ENCODE measurements at regions not wholly inside any gene's neighbourhood (a gene's known extent, or its start where the extent isn't known, plus 50 kb on each side); places are given as distances from the start of the nearest gene placed in this dataset.

DNA sequence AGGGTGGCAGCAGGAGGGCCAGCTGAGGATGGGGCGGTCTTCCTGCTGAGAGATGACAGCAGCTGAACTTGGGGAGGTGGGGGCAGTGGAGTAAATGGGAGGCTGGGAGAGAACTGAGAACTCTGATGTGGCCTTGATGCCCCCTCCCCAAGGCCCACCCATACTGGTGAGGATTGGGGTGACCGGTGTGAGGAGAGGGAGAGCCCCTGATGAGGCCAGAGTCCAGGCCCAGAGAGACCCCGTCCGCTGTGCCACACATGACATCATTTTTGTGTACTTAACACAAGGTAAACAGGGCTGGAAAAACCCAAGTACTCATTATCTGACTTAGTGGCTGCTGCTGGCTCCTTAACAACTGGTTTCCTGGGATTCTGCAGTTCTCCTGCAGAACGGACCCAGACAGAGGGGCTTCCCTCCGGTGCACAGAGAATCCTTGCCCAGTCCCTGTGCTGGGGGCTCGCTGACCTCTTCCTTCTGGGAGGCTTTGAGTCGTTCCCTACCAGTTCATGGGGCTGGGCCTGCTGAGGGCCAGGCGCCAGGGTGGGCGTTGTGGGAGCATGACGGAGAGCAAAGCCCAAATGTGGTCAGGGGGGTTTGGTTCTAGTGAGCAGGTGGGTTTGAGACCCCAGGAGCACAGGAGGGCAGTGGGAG, 207.6 kb downstream of the RAB11FIP4 start:
- H3K4me1 ChIP-seq (ENCODE audit: insufficient read depth) = no peaks in the 10 kb centered on the region
- no peak for DNase-seq (ENCODE audit: extremely low spot score)
- 72% methylated on average over 11 of the region's 11 CpGs for WGBS
- H3K36me3 ChIP-seq (ENCODE audit: insufficient read depth) = no peaks in the 10 kb centered on the region
- no peak overlapping the region for H3K4me3 ChIP-seq (ENCODE audit: low read depth, low read length)
- H3K27ac ChIP-seq (ENCODE audit: low read depth) = no peak overlapping the region

DNA sequence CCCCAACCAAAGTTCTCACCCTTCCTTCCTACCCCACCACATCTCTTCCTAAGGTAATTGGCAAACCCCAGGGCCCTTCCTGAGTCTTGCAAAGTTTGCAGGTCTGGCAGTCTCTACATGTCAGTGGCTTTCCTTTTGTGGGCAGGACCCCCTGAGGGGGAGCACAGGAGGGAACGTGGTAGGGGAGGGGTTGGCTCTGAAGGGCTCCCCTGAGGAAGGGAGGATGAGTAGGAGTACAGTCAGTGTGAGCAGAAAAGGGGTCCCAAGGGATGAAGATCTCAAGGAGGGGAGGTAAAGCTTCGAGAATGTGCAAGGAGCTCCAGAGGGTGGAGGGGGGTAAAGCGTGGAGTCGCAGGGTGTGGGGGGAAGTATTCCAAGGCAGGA, 206.9 kb downstream of the RAB11FIP4 start:
- WGBS = 74% methylated on average over 4 of the region's 4 CpGs
- Histone ChIP-seq H3K36me3 (ENCODE audit: insufficient read depth) (no peaks in the 10 kb centered on the region), H3K4me1 (ENCODE audit: insufficient read depth) (no peaks in the 10 kb centered on the region), H3K27ac (ENCODE audit: low read depth) (no peak overlapping the region), H3K4me3 (ENCODE audit: low read depth, low read length) (no peak overlapping the region)
- DNase-seq (ENCODE audit: extremely low spot score) = no peak

DNA sequence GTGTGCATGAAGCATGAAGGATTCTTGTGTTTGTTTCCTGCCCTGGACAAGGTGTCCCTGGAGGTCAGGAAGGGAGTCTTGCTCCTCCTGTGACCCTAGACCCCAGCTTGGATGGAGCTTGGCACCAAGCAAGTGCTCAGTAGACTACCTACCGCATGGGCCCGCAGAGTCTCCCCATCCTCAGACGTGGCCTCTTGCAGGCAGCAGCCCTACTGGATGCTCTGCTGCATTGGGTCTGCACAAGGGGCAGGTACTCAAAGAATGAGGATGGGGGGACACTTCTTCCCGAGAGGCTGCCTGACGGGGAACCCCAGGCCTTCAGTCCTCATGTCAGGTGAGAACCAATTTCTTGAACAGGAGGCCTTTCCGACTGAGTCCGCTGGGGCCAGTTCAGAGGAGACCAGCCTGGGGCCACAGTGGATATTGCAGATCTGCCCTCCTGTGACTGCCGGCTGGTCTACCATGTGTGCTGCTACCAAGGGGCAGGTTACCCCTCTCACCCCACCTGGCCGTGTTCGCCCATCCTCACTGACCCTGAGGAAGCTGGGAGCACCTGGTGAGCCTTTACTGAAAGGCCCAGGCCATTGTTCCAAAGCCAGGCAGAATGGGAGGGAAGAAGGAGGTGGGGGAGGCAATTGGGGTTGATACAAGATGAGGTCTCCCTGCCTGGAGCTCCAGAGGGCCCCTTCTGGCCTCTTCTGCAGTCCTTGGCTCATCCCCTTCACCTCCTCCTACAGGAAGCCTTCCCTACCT, 206.3 kb downstream of the RAB11FIP4 start:
- WGBS = 97% methylated on average over 10 of the region's 10 CpGs
- no peak overlapping the region for H3K27ac ChIP-seq (ENCODE audit: low read depth)
- no peak for DNase-seq (ENCODE audit: extremely low spot score)
- H3K36me3 ChIP-seq (ENCODE audit: insufficient read depth) = no peaks in the 10 kb centered on the region
- H3K4me3 ChIP-seq (ENCODE audit: low read depth, low read length) = no peak overlapping the region
- H3K4me1 ChIP-seq (ENCODE audit: insufficient read depth) = no peaks in the 10 kb centered on the region

DNA sequence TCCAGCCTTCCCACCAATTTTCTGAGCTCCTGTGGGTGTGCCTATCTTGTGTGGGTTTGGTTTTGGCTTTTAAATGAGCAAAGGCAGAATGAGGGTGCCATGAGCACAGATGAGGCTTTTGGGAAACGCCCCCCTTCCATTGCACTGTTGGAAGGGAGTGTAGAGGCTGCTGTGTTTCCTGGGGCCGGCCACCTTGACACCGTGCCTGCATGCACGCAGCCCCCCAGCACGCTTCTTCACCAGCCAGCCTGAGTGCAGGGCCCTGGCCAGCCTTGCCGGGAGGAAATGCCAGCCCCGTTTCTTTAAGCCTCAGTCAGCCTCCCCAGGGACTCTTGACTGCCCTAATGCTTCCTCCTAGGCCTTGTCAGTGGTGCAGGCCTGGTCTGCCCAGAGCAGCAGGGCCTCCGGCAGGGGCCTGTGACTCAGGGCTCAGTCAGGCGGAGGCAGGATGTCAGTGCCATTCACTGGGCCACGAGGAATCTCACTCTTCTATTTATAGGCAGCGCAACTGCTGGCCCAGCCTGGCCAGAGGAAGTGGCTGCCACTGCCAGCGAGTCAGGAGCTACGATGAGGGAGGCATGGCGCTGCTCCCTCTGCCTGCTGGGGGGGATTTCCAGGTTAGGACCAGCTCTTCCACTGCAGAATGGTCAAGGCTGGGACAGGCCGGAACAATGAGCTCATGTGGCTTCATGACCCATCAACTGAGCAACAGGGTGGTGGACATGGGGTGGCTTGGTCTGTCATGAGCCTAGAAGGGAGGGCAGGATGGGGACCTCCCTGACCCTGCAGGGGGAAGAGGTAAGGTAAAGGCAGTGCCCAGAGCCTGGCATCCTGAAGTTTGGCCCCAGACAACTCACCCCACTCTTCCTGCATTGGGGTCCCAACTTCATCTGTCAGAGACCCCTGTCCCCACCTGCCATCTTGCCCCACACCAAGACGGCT, 205.2 kb downstream of the RAB11FIP4 start:
- no peak overlapping the region for H3K4me3 ChIP-seq (ENCODE audit: low read depth, low read length)
- H3K4me1 ChIP-seq (ENCODE audit: insufficient read depth) = no peaks in the 10 kb centered on the region
- no peaks in the 10 kb centered on the region for H3K36me3 ChIP-seq (ENCODE audit: insufficient read depth)
- no peak for DNase-seq (ENCODE audit: extremely low spot score)
- H3K27ac ChIP-seq (ENCODE audit: low read depth) = no peak overlapping the region
- 40% methylated on average over 16 of the region's 16 CpGs for WGBS

DNA sequence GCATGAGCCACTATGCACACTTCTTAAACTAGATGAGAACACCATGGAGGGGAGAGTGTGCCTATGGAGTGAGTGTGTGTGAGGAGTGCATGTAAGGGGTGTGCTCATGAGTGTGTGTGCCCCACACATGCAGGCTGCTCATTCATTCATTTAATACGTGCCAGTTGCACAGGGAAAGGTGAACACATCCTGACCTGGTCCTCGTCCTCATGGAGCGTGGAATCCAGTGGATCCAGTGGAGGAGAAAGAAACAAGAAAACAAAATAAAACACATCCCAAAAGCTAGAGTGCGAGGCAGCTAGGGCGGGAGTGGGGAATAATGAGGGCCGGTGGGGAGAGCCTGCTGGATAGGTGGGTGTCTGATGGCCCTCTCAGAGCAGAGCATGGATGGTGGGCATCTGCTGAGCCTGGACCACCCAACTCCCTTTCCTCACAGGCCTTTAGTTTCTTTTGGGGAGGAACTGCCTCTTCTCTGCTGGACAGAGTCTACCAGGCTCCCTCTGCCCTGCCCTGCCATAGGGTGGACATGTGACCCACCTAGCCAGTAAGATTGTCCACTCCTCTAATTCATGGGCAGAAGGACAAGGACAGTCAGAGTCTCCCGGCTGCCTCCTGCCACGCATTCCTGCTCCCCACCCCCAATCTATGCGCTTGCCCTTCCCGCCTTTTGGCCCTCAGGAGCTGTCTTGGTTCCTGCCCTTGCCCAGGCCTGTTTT, 204.3 kb downstream of the RAB11FIP4 start:
- 88% methylated on average over 10 of the region's 10 CpGs for WGBS
- Histone ChIP-seq H3K36me3 (ENCODE audit: insufficient read depth) (no peaks in the 10 kb centered on the region), H3K4me1 (ENCODE audit: insufficient read depth) (no peaks in the 10 kb centered on the region), H3K4me3 (ENCODE audit: low read depth, low read length) (no peak overlapping the region), H3K27ac (ENCODE audit: low read depth) (no peak overlapping the region)
- DNase-seq (ENCODE audit: extremely low spot score) = no peak

DNA sequence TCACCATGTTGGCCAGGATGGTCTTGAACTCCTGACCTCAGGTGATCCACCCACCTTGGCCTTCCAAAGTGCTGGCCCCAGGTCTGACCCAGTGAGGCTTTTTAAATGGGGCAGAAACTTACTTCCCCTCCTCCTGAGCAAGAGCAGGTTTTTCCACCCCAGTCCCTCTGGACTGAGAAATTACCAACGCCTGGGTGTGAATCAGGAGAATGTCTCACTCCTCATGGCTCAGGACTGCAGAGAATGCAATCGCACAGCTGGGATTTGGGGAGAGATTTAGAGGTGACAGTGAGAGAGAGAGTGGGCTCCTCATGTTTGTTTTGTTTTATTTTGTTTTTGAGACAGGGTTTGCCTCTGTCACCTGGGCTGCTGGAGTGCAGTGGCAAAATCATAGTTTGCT, 203.6 kb downstream of the RAB11FIP4 start:
- no peak for DNase-seq (ENCODE audit: extremely low spot score)
- Histone ChIP-seq H3K4me3 (ENCODE audit: low read depth, low read length) (no peak overlapping the region), H3K27ac (ENCODE audit: low read depth) (no peak overlapping the region), H3K36me3 (ENCODE audit: insufficient read depth) (no peaks in the 10 kb centered on the region), H3K4me1 (ENCODE audit: insufficient read depth) (no peaks in the 10 kb centered on the region)
- WGBS = 80% methylated on average over 2 of the region's 2 CpGs

DNA sequence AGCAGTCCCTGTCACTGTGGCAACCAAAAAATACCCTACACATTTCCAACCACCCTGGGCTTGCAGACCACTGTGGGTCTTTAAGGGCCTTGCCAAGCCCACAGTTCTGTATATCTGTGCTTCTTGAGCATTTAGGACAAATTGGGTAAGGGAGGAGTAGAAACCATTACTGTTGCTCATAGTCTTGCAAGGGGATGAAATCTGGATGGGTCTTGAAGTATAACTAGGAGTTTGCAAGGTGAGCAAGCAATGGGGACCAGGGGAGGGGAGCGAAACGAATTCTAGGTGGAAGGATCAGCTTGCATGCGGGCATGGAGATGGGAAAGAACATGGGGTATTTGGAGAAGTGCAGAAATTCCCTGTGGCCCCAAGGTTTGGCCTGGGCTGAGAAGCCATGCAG, 202.9 kb downstream of the RAB11FIP4 start:
- Histone ChIP-seq H3K4me3 (ENCODE audit: low read depth, low read length) (no peak overlapping the region), H3K36me3 (ENCODE audit: insufficient read depth) (no peaks in the 10 kb centered on the region), H3K27ac (ENCODE audit: low read depth) (no peak overlapping the region), H3K4me1 (ENCODE audit: insufficient read depth) (no peaks in the 10 kb centered on the region)
- DNase-seq (ENCODE audit: extremely low spot score) = no peak
- 89% methylated on average over 3 of the region's 3 CpGs for WGBS

DNA sequence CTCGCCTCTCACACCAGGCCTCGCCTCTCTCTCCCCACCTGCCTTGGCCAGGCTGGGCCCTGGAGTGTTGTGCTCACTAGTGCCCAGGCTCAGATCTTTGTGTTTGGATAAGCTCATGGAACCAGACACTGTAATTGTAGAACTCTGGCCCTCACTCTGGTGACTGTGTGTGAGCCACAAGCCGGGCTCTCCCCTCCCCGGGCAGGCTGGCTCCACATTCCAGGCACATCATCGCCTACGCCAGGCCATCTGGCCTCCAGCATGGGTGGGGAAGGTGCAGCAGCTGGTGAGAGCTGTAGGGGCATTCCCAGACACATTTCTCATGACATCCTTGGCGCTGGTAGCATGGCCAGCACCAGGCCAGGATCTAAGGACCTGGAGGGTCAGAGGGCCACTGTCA, 202.3 kb downstream of the RAB11FIP4 start:
- DNase-seq (ENCODE audit: extremely low spot score) = no peak
- Histone ChIP-seq H3K4me1 (ENCODE audit: insufficient read depth) (no peaks in the 10 kb centered on the region), H3K27ac (ENCODE audit: low read depth) (no peak overlapping the region), H3K4me3 (ENCODE audit: low read depth, low read length) (no peak overlapping the region), H3K36me3 (ENCODE audit: insufficient read depth) (no peaks in the 10 kb centered on the region)
- 78% methylated on average over 7 of the region's 7 CpGs for WGBS

DNA sequence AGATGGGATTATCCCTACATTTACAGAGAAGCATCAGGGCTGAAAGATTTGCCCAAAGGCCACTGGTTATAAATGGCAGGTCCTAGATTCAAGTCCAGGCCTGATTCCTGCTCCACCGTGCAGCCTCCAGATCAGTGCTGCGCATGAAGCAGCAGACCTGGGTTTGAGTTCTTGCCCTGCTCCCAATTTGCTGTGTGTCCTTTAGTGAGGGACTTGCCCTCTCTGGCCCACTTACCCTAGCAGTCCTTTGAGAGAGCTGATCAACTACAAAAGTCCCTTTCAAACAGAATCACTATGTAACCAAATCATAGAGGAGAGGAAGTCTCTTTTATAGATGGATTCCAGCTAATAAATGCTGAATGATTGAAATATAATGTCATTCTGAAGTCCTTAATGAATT, 200.4 kb downstream of the RAB11FIP4 start:
- DNase-seq (ENCODE audit: extremely low spot score) = no peak
- Histone ChIP-seq H3K4me3 (ENCODE audit: low read depth, low read length) (no peak overlapping the region), H3K27ac (ENCODE audit: low read depth) (no peak overlapping the region), H3K36me3 (ENCODE audit: insufficient read depth) (no peaks in the 10 kb centered on the region), H3K4me1 (ENCODE audit: insufficient read depth) (no peaks in the 10 kb centered on the region)
- whole genome bisulfite sequencing = 95% methylated on average over 2 of the region's 2 CpGs

DNA sequence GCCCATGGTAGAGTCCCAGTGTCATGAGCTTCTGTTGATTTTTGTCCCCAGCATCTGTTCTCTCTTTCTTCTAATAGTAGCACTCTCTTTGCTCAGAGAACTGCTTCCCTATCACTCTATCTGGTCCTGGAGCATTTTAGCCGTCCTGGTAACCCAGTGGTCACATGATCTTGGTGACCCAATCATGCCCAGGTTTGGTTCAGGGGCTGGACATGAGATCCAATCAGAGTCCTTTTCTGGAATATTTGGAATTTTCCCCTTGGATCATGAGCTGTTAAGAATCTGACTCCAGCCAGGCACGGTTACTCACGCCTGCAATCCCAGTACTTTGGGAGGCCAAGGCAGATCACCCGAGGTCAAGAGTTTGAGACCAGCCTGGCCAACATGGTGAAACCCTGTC, 197.0 kb downstream of the RAB11FIP4 start:
- Histone ChIP-seq H3K36me3 (ENCODE audit: insufficient read depth) (no peaks in the 10 kb centered on the region), H3K4me1 (ENCODE audit: insufficient read depth) (no peaks in the 10 kb centered on the region), H3K27ac (ENCODE audit: low read depth) (no peak overlapping the region), H3K4me3 (ENCODE audit: low read depth, low read length) (no peak overlapping the region)
- DNase-seq (ENCODE audit: extremely low spot score) = no peak
- WGBS = 83% methylated on average over 4 of the region's 4 CpGs

DNA sequence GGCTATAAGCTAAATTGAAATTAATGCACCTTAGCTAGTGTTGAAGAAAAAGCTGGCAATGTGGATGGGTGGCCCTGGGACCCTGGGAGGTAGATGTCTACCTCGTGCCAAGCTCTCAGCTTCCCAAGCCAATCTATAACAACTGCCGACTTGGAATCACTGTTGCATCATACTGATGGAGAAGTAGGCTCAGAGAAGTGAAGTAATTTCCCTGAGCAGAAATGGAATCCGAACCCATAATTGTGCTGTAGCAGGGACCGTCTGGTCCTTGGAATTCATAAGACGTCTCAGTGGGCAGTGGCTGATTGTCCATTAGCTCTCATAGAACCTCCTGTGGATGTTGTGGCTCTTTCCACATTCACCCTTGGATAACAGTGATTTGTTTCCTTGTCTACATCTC, 196.6 kb downstream of the RAB11FIP4 start:
- DNase-seq (ENCODE audit: extremely low spot score) = no peak
- 88% methylated on average over 5 of the region's 5 CpGs for WGBS
- H3K27ac ChIP-seq (ENCODE audit: low read depth) = no peak overlapping the region

More for the DNA sequence above, 196.6 kb downstream of the RAB11FIP4 start:
- Histone ChIP-seq H3K36me3 (ENCODE audit: insufficient read depth) (no peaks in the 10 kb centered on the region), H3K4me3 (ENCODE audit: low read depth, low read length) (no peak overlapping the region), H3K4me1 (ENCODE audit: insufficient read depth) (no peaks in the 10 kb centered on the region)
